Transverse colon (tissue), 4 donors: ENCODE measurements at regions not wholly inside any gene's neighbourhood (a gene's known extent, or its start where the extent isn't known, plus 50 kb on each side); places are given as distances from the start of the nearest gene placed in this dataset.

Experiments
- EP300 ChIP-seq: sonication (generic); formaldehyde crosslinking; IDR thresholded peaks from one replicate; pipeline ENCODE4 v1.6.1; 2017; ENCODE audit warnings: antibody characterized with exemption, low read depth
- POLR2A ChIP-seq: fragments of 450-650 bp; IDR thresholded peaks from one replicate; pipeline ENCODE4 v1.6.1; 2016; ENCODE audit warnings: antibody characterized with exemption, mild to moderate bottlenecking, moderate library complexity
- POLR2AphosphoS5 ChIP-seq, 3 donors: sonication (generic); formaldehyde crosslinking; IDR thresholded peaks; one replicate each; pipeline ENCODE4 v1.6.1; 2016; ENCODE audit warnings: antibody characterized with exemption in 3 of 3
- TF ChIP-seq, protein P1 (sequence below), 5 experiments: fragments of 200-600 bp in 3 of 5; fragments of 450-650 bp in 2 of 5; sonication (generic) in 3 of 5; IDR thresholded peaks; 1 replicate in 2 of 5; 2 replicates in 3 of 5; pipeline ENCODE4 v1.5.1; 2016 to 2017; ENCODE audit warnings: antibody characterized with exemption in 5 of 5, inconsistent platforms in 3 of 5, mild to moderate bottlenecking in 2 of 5, moderate library complexity in 1 of 5

DNA sequence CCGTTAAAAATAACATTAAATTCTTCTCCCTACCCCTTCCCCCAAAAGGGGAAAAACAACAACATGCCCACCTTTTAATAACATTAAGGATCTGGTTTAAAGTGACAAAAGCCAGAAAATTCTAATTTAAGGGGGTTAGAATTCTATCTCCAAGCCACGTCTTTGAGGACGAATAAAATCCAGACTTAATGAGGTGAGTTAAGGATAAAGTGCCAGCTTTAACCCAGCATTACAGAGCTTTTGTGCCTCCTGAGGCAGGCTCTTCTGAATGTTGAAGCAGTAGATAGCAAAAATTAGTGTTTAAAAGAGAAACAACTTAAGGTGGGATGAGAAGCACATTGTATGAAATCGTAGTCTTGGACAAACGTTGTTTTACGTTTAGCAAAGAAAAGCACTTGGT, 329.0 kb upstream of the MPDZ start:
- TF ChIP-seq, protein P1, sequence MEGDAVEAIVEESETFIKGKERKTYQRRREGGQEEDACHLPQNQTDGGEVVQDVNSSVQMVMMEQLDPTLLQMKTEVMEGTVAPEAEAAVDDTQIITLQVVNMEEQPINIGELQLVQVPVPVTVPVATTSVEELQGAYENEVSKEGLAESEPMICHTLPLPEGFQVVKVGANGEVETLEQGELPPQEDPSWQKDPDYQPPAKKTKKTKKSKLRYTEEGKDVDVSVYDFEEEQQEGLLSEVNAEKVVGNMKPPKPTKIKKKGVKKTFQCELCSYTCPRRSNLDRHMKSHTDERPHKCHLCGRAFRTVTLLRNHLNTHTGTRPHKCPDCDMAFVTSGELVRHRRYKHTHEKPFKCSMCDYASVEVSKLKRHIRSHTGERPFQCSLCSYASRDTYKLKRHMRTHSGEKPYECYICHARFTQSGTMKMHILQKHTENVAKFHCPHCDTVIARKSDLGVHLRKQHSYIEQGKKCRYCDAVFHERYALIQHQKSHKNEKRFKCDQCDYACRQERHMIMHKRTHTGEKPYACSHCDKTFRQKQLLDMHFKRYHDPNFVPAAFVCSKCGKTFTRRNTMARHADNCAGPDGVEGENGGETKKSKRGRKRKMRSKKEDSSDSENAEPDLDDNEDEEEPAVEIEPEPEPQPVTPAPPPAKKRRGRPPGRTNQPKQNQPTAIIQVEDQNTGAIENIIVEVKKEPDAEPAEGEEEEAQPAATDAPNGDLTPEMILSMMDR (IDR thresholded peaks at IDR 0.05): no peak
- TF ChIP-seq POLR2AphosphoS5 (IDR thresholded peaks at IDR 0.05): no peak
- no peak for TF ChIP-seq EP300
- TF ChIP-seq POLR2A: no peak
